OCI-LY3 (cell line): ENCODE measurements at regions not wholly inside any gene's neighbourhood (a gene's known extent, or its start where the extent isn't known, plus 50 kb on each side); places are given as distances from the start of the nearest gene placed in this dataset.

Experiments
- H2AFZ ChIP-seq: fragments of 200-600, 300-600 bp; shearing (Covaris generic); 2 replicates; pipeline ENCODE4 v1.6.0; 2014; ENCODE audit warnings: antibody characterized with exemption, low read depth, low read length
- H3K27ac ChIP-seq: fragments of 200-600, 300-600 bp; sonication (generic); 2 replicates; pipeline ENCODE4 v1.5.1; 2014; ENCODE audit warnings: mild to moderate bottlenecking, low read length, moderate library complexity, mixed read lengths
- H3K27me3 ChIP-seq: fragments of 200-600, 300-600 bp; sonication (generic); 2 replicates; pipeline ENCODE4 v1.6.1; 2014; ENCODE audit warnings: low read depth, low read length, mixed read lengths
- H3K36me3 ChIP-seq: fragments of 200-600, 300-600 bp; sonication (generic); replicated peaks from 2 replicates; pipeline ENCODE3; 2014; ENCODE audit warnings: low read depth, low read length, mixed read lengths
- H3K4me1 ChIP-seq: fragments of 300-600, 200-600 bp; sonication (generic); 2 replicates; pipeline ENCODE4 v1.6.1; 2014; ENCODE audit warnings: low read length, mixed read lengths
- H3K4me2 ChIP-seq: fragments of 200-600, 300-600 bp; sonication (generic); 2 replicates; pipeline ENCODE4 v1.6.1; 2014; ENCODE audit warnings: low read length, mixed read lengths
- H3K4me3 ChIP-seq: fragments of 300-600, 200-600 bp; sonication (generic); 2 replicates; pipeline ENCODE4 v1.5.1; 2014; ENCODE audit warnings: antibody characterized with exemption, mild to moderate bottlenecking, low read length, moderate library complexity
- H3K79me2 ChIP-seq: fragments of 300-600, 200-600 bp; shearing (Covaris generic); 2 replicates; pipeline ENCODE4 v1.6.1; 2014; ENCODE audit warnings: mild to moderate bottlenecking, low read length, mixed read lengths
- H3K9ac ChIP-seq: fragments of 300-600, 200-600 bp; shearing (Covaris generic); 2 replicates; pipeline ENCODE4 v1.6.0; 2014; ENCODE audit warnings: mild to moderate bottlenecking, low read length, moderate library complexity
- H3K9me3 ChIP-seq: fragments of 200-600, 300-600 bp; shearing (Covaris generic); 2 replicates; pipeline ENCODE4 v1.6.1; 2014; ENCODE audit warnings: low read length, mixed read lengths; ENCODE audit not compliant: insufficient read depth
- H4K20me1 ChIP-seq: fragments of 200-600, 300-600 bp; sonication (generic); 2 replicates; pipeline ENCODE4 v1.6.1; 2016; ENCODE audit warnings: low read length, mixed read lengths; ENCODE audit not compliant: insufficient read depth
- CTCF ChIP-seq: fragments of 200-600, 300-600 bp; sonication (generic); IDR thresholded peaks from 2 replicates; pipeline ENCODE4 v1.5.1; 2014; ENCODE audit warnings: antibody characterized with exemption, low read length, low read depth
- EZH2phosphoT487 ChIP-seq: fragments of 200-600 bp; shearing (Covaris generic); IDR thresholded peaks from 2 replicates; pipeline ENCODE4 v1.6.1; 2018; ENCODE audit warnings: antibody characterized with exemption, mixed run types, low read depth

- Histone ChIP-seq H3K9me3 (no peaks in the 10 kb centered on the region), H3K4me2 (no peak overlapping the region), H3K9ac (no peak overlapping the region), H4K20me1 (no peaks in the 10 kb centered on the region), H3K4me1 (no peaks in the 10 kb centered on the region), H3K27ac (no peak overlapping the region), H3K27me3 (no peaks in the 10 kb centered on the region), H3K79me2 (no peaks in the 10 kb centered on the region), H3K36me3 (no peaks in the 10 kb centered on the region), H3K4me3 (no peak overlapping the region), H2AFZ (no peak overlapping the region)
- TF ChIP-seq EZH2phosphoT487 = no peak
Measured at GRCh38 chr3:81932681-81933080, 171.2 kb upstream of the GBE1 start.

- H3K79me2 ChIP-seq = no peaks in the 10 kb centered on the region
- no peaks in the 10 kb centered on the region for H3K27me3 ChIP-seq
- H3K9ac ChIP-seq = no peak overlapping the region
- H3K36me3 ChIP-seq = no peaks in the 10 kb centered on the region
- H4K20me1 ChIP-seq = no peaks in the 10 kb centered on the region
- no peaks in the 10 kb centered on the region for H3K4me1 ChIP-seq
- no peaks in the 10 kb centered on the region for H3K9me3 ChIP-seq
- TF ChIP-seq EZH2phosphoT487 (no peak), CTCF (no peak)
- peak overlapping the region; percentile 56; the same call in 1 of the 2 replicates for H2AFZ ChIP-seq
- H3K4me3 ChIP-seq = no peak overlapping the region
- H3K27ac ChIP-seq = no peak overlapping the region
- H3K4me2 ChIP-seq = no peak overlapping the region
Measured at GRCh38 chr3:81931265-81932251, 170.1 kb upstream of the GBE1 start.

GRCh38 chr3:81929697-81930096 is 168.3 kb upstream of the GBE1 start:
- H3K4me3 ChIP-seq = no peak overlapping the region
- TF ChIP-seq CTCF = no peak
- TF ChIP-seq EZH2phosphoT487 = no peak
- H3K36me3 ChIP-seq = no peaks in the 10 kb centered on the region
- H3K9ac ChIP-seq = no peak overlapping the region
- no peaks in the 10 kb centered on the region for H3K27me3 ChIP-seq
- H3K79me2 ChIP-seq = no peaks in the 10 kb centered on the region
- H3K27ac ChIP-seq = no peak overlapping the region
- no peaks in the 10 kb centered on the region for H3K4me1 ChIP-seq
- H4K20me1 ChIP-seq = no peaks in the 10 kb centered on the region
- H3K9me3 ChIP-seq = no peaks in the 10 kb centered on the region
- H3K4me2 ChIP-seq = no peak overlapping the region
- no peak overlapping the region for H2AFZ ChIP-seq

- Histone ChIP-seq H2AFZ (no peak overlapping the region), H3K9ac (no peak overlapping the region), H3K9me3 (no peaks in the 10 kb centered on the region), H3K27me3 (no peaks in the 10 kb centered on the region), H3K4me3 (no peak overlapping the region), H3K36me3 (no peaks in the 10 kb centered on the region), H3K4me1 (no peaks in the 10 kb centered on the region), H4K20me1 (no peaks in the 10 kb centered on the region), H3K27ac (no peak overlapping the region), H3K4me2 (no peak overlapping the region), H3K79me2 (no peaks in the 10 kb centered on the region)
- TF ChIP-seq CTCF (no peak), EZH2phosphoT487 (no peak)
Measured at GRCh38 chr3:81927811-81928210, 166.4 kb upstream of the GBE1 start.
